ENCODE measurements at regions not wholly inside any gene's neighbourhood (a gene's known extent, or its start where the extent isn't known, plus 50 kb on each side); places are given as distances from the start of the nearest gene placed in this dataset.

GRCh38 chr3:118332699-118333098 lies 701.9 kb downstream of the IGSF11 start:
- DNase-seq (ENCODE audit: insufficient read length, low spot score) (no peak), FAIRE-seq (no peak)
- TF ChIP-seq CTCF (IDR thresholded peaks at IDR 0.05; ENCODE audit: insufficient read depth, missing control alignments): no peak

- FAIRE-seq (no peak), DNase-seq (ENCODE audit: insufficient read length, low spot score) (no peak)
- TF ChIP-seq CTCF (IDR thresholded peaks at IDR 0.05; ENCODE audit: insufficient read depth, missing control alignments): no peak
These were observed 697.0 kb downstream of the IGSF11 start for GRCh38 chr3:118337649-118338048.

- no peak for TF ChIP-seq CTCF (IDR thresholded peaks at IDR 0.05; ENCODE audit: insufficient read depth, missing control alignments)
- FAIRE-seq: no peak
These were observed 687.1 kb downstream of the IGSF11 start for GRCh38 chr3:118347396-118348168.

GRCh38 chr3:118348169-118348557 lies 686.5 kb downstream of the IGSF11 start:
- TF ChIP-seq CTCF (IDR thresholded peaks at IDR 0.05; ENCODE audit: insufficient read depth, missing control alignments): no peak
- FAIRE-seq (no peak), DNase-seq (ENCODE audit: insufficient read length, low spot score) (no peak)

More at GRCh38 chr3:118347396-118348168, 687.1 kb downstream of the IGSF11 start:
- no peak for DNase-seq (ENCODE audit: insufficient read length, low spot score)

GRCh38 chr3:118354556-118354955 lies 680.1 kb downstream of the IGSF11 start:
- TF ChIP-seq CTCF (IDR thresholded peaks at IDR 0.05; ENCODE audit: insufficient read depth, missing control alignments): no peak
- DNase-seq (ENCODE audit: insufficient read length, low spot score): no peak
- no peak for FAIRE-seq

- TF ChIP-seq CTCF (IDR thresholded peaks at IDR 0.05; ENCODE audit: insufficient read depth, missing control alignments): no peak
- DNase-seq (ENCODE audit: insufficient read length, low spot score) (no peak), FAIRE-seq (no peak)
These were observed 664.7 kb downstream of the IGSF11 start for GRCh38 chr3:118369892-118370491.

- no peak for FAIRE-seq
These were observed 654.1 kb downstream of the IGSF11 start for GRCh38 chr3:118380576-118380975.

More at GRCh38 chr3:118380576-118380975, 654.1 kb downstream of the IGSF11 start:
- TF ChIP-seq CTCF (IDR thresholded peaks at IDR 0.05; ENCODE audit: insufficient read depth, missing control alignments): no peak
- DNase-seq (ENCODE audit: insufficient read length, low spot score): no peak
